ENCODE measurements at regions not wholly inside any gene's neighbourhood (a gene's known extent, or its start where the extent isn't known, plus 50 kb on each side); places are given as distances from the start of the nearest gene placed in this dataset.

GRCh38 chr12:132426349-132427173 is 63.4 kb upstream of the FBRSL1 start:
- Mint-ChIP-seq H3K27ac (no peak overlapping the region), H3K4me1 (peaks cover 63% of the 10 kb centered on the region), H3K27me3 (ENCODE audit: insufficient read depth, low read depth) (peaks cover 76% of the 10 kb centered on the region), H3K9me3 (peaks cover 22% of the 10 kb centered on the region), H3K4me3 (peak overlapping the region; percentile 71), H3K36me3 (peaks cover 2% of the 10 kb centered on the region)
- H3K27me3 ChIP-seq: peaks cover 55% of the 10 kb centered on the region
- H3K4me1 ChIP-seq: peaks cover 67% of the 10 kb centered on the region
- peaks cover 68% of the 10 kb centered on the region for H3F3A ChIP-seq (ENCODE audit: low read depth)
- H3K9me3 ChIP-seq (ENCODE audit: low read depth): no peaks in the 10 kb centered on the region
- no peak overlapping the region for H3K27ac ChIP-seq
- H4K20me1 ChIP-seq (ENCODE audit: low read depth): no peaks in the 10 kb centered on the region
- no peak overlapping the region for H3K9ac ChIP-seq
- H3K36me3 ChIP-seq: no peaks in the 10 kb centered on the region
- no peak overlapping the region for H2AFZ ChIP-seq (replicated peaks)
- H3K4me3 ChIP-seq: no peak overlapping the region
- no peak for DNase-seq (ENCODE audit: low spot score)
- H3K79me2 ChIP-seq (ENCODE audit: low read depth): no peaks in the 10 kb centered on the region
- TF ChIP-seq EZH2phosphoT487 (IDR thresholded peaks at IDR 0.05): no peak
- no peak for TF ChIP-seq EZH2 (IDR thresholded peaks at IDR 0.05)
- no peak for TF ChIP-seq CTCF (IDR thresholded peaks at IDR 0.05)
- H3K4me2 ChIP-seq: no peak overlapping the region

GRCh38 chr12:132424811-132425210 is 65.1 kb upstream of the FBRSL1 start:
- H3K4me2 ChIP-seq: no peak overlapping the region
- H3K36me3 ChIP-seq: no peaks in the 10 kb centered on the region
- no peak overlapping the region for H3K27ac ChIP-seq
- Mint-ChIP-seq H3K4me1 (peaks cover 57% of the 10 kb centered on the region), H3K4me3 (peak overlapping the region; percentile 75), H3K27me3 (ENCODE audit: insufficient read depth, low read depth) (peaks cover 86% of the 10 kb centered on the region), H3K36me3 (peaks cover 2% of the 10 kb centered on the region), H3K27ac (no peak overlapping the region), H3K9me3 (peaks cover 20% of the 10 kb centered on the region)
- H3K4me3 ChIP-seq: no peak overlapping the region
- H3K79me2 ChIP-seq (ENCODE audit: low read depth): no peaks in the 10 kb centered on the region
- no peak overlapping the region for H2AFZ ChIP-seq (replicated peaks)
- TF ChIP-seq CTCF (IDR thresholded peaks at IDR 0.05) (no peak), EZH2 (IDR thresholded peaks at IDR 0.05) (no peak), EZH2phosphoT487 (IDR thresholded peaks at IDR 0.05) (no peak)
- peaks cover 57% of the 10 kb centered on the region for H3K4me1 ChIP-seq
- H3K9ac ChIP-seq: no peak overlapping the region
- peaks cover 58% of the 10 kb centered on the region for H3F3A ChIP-seq (ENCODE audit: low read depth)
- DNase-seq (ENCODE audit: low spot score): no peak
- H4K20me1 ChIP-seq (ENCODE audit: low read depth): no peaks in the 10 kb centered on the region
- H3K27me3 ChIP-seq: peaks cover 59% of the 10 kb centered on the region
- no peaks in the 10 kb centered on the region for H3K9me3 ChIP-seq (ENCODE audit: low read depth)

- Mint-ChIP-seq H3K9me3 (peaks cover 20% of the 10 kb centered on the region), H3K27me3 (ENCODE audit: insufficient read depth, low read depth) (peaks cover 84% of the 10 kb centered on the region)
- H3K9me3 ChIP-seq (ENCODE audit: low read depth): no peaks in the 10 kb centered on the region
Measured at GRCh38 chr12:132423820-132424645, 65.9 kb upstream of the FBRSL1 start.

More at GRCh38 chr12:132423820-132424645, 65.9 kb upstream of the FBRSL1 start:
- Histone ChIP-seq H3K79me2 (ENCODE audit: low read depth) (no peaks in the 10 kb centered on the region), H3K36me3 (no peaks in the 10 kb centered on the region), H3F3A (ENCODE audit: low read depth) (peaks cover 55% of the 10 kb centered on the region), H3K4me1 (peaks cover 57% of the 10 kb centered on the region), H3K27ac (peak overlapping the region; percentile 53), H3K4me3 (peak overlapping the region; percentile 14), H2AFZ (replicated peaks) (no peak overlapping the region), H4K20me1 (ENCODE audit: low read depth) (no peaks in the 10 kb centered on the region), H3K27me3 (peaks cover 67% of the 10 kb centered on the region), H3K9ac (no peak overlapping the region), H3K4me2 (peak overlapping the region; percentile 77)
- Mint-ChIP-seq H3K4me3 (no peak overlapping the region), H3K36me3 (peaks cover 2% of the 10 kb centered on the region), H3K27ac (no peak overlapping the region), H3K4me1 (peaks cover 56% of the 10 kb centered on the region)
- DNase-seq (ENCODE audit: low spot score): peak; percentile 91
- TF ChIP-seq EZH2 (IDR thresholded peaks at IDR 0.05) (no peak), EZH2phosphoT487 (IDR thresholded peaks at IDR 0.05) (no peak), CTCF (IDR thresholded peaks at IDR 0.05) (no peak)
